ENCODE measurements at regions not wholly inside any gene's neighbourhood (a gene's known extent, or its start where the extent isn't known, plus 50 kb on each side); places are given as distances from the start of the nearest gene placed in this dataset.
"Not testable (repeated sequence)": the region's sequence is repeated elsewhere in the genome, so short reads cannot be mapped to it uniquely, and the experiment has no call there.

DNA sequence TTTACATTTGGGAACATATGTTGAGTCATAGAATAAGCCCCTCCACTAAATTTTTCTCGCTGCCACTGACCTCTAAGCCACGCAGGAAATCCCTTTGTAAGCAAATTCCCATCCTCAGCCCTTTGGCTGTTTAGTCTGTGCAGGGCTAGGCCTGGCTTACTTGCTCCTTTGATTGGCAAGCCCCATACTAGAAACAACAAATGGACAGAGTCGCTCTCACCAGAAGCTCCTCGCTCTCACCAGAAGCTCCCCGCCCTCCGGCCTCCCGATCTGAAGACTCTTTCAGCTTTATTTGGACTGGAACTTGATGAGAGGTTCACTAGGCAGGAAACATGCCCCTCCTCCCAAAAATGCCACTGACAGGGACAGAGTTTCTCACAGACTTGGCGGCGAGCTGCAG, 149.2 kb upstream of the EXOC2 start:
- DNase-seq, result no peak

DNA sequence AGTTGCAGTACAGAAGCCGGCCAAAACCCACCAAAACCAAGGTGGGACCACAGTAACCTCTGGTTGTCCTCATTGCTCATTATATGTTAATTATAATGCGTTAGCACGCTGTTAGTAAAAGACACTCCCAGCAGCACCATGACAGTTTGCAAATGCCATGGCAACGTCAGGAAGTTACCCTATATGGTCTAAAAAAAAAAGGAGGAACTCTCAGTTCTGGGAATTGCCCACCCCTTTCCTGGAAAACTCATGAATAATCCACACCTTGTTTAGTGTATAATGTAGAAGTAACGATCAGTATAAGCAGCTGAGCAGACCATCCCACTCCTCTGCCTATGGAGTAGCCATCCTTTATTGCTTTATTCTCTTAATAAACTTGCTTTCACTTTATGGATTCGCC, 148.6 kb upstream of the EXOC2 start:
- DNase-seq, result no peak

DNA sequence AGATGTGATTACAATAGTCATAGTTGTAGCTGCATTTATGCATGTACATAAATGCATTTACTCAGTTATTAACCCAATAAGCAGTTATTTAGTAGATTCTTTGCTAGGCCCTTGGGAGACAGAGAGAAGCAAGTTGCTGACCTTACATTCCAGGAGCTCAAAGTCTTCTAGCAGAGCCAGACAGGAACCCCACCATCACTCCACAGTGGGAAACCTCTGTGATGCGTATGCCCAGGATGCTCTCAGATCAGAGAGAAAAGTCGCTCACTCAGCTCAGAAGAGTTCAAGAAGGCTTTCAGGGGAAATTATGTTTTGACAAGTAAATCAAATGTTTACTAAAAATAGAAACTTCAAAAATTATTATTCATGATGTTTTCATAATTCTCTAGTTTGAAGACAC, 146.3 kb upstream of the EXOC2 start:
- no peak for DNase-seq

DNA sequence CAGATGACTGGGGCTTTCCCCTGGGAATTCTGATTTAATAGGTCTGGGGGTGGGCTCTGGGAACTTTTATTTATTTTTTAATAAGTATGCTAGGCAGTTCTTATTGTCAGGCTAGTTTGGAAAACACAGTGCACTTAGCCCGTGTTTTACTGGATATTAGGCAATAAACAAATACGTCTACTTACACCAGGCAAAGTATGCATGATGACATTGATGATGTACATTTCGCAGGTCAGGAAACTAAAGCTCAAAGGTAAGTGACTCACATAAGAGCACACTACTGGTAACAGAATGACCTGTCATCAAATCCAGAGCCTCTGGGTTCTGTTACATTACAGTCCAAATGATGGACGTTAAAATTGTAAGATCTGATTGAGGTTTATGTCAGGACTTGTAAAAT, 144.4 kb upstream of the EXOC2 start:
- DNase-seq, result no peak

DNA sequence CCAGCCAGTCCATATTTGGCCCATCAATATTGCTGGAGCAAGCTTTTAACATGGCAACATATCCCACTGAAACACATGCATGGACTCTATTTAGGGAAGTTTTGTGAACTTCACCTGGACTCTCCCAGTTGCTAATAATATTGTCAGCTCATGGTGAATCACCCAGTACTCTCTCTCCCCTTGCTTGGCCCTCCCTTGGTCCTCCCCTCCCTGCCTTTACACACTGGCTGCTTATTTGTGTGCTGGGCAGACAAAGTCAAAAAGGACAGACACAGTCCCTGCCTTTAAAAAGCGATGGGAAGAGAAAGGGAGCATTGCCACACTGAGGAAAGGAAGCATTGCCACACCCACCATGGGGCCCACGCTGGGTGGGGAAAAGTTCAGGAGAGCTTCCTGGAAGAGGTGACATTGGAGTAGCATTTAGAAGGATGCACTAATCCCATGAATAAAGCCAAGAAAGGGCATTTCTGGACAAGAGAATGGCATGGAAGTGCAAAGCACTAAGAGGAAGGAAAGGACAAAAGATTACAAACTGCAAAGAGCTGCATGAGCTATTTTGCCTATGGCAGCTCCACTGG, 143.4 kb upstream of the EXOC2 start:
- no peak for DNase-seq

DNA sequence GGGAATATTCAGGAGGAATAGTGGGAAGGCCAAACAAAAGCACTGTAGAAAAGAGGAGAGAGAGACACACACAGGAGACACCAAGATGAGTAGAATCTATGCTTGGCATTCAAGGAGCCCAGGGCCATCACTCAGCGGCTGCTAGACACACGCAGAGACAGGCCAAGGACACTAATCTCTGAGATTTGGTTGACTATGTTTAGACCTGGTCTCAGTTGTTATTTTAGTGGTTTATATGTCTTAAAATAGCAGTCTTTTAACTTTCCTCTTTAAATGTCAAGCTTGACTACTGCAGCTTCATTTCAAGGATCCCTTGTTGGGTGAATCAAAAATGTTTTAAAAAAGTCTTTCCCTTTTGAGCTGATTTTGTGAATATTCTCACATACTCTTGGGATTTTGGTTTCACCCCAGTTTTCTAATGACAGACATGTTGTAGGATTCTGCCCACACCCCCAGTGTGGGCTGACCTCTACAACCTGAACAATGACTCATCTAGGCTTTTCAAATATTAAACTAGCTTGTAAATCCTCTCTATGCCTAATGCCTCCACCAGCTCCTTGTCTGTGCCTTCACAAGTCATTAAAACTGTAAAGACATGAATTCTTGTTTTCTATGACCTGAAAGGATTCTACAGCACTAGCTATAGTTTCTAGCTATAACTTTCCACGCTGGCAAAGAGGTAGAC, 142.7 kb upstream of the EXOC2 start:
- no peak for DNase-seq

DNA sequence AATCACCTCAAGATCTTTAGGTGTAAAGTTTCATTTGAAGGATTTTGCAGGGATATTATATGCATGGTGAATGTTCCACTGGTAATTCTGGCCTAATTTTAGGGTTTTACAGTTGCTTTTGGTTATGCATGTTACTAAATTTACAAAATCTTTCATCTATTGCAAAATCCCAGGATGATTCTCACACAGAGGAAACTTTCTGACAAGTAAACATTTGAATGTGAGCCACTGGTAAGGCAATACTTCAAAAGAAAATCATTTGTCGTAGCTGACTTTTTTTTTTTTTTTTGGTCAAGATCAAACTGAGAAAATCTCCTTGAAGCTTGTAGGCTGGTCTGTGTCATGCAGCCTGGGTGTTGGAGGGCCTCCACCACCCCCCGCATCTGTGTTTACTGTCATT, 141.9 kb upstream of the EXOC2 start:
- no peak for DNase-seq

DNA sequence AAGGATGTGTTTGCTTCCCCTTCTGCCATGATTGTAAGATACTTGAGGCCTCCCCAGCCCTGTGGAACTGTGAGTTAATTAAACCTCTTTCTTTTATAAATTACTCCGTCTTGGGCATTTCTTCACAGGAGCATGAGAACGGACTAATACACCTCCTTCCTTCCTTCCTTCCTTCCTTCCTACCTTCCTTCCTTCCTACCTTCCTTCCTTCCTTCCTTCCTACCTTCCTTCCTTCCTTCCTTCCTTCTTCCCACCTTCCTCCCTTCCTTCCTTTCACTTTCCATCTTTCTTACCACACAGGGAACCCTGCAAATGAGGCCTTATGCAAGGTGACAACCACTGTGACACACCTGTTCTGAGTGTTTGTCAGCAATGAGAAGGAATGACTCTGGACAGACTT, 141.3 kb upstream of the EXOC2 start:
- no peak for DNase-seq

DNA sequence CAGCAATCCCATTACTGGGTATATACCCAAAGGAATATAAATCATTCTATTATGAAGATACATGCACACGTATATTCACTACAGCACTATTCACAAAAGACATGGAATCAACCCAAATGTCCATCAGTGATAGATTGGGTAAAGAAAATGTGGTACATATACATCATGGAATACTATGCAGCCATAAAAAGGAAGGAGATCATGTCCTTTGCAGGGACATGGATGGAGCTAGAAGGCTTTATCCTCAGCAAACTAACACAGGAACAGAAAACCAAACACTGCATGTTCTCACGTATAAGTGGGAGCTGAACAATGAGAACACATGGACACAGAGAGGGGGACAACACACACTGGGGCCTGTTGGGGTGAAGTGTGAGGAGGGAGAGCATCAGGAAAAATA, 139.9 kb upstream of the EXOC2 start:
- DNase-seq, result not testable (repeated sequence)

DNA sequence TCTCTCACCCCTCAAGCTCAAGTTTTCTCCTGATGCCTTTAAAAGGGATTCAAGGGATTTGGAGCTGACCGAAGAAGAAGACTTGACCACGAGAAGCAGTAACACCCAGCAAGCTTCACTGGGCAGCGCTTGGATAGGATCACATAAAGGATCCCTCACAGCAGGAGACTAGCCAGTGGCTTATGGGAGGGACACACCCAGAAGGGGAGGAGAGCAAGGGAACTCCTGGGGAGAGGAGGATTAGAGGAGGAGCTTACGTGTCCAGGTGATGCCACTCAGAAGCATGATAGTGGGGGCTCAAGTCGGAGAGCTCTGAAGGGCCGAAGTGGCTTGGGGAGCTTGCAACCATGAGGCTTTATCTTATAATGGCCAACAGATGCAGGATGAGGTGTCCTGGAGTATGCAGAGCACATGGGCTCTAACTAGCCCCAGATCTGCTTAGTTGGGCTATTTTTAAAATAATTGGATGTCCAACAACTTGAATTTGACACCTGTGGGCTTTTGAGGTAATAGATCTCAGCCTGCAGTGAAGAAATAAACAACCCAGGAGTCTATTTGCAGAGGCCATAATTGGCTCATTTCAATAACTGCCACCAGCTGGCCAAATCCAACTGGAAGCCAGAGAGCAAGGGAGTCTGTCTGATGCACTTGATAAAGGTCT, 137.9 kb upstream of the EXOC2 start:
- no peak for DNase-seq

DNA sequence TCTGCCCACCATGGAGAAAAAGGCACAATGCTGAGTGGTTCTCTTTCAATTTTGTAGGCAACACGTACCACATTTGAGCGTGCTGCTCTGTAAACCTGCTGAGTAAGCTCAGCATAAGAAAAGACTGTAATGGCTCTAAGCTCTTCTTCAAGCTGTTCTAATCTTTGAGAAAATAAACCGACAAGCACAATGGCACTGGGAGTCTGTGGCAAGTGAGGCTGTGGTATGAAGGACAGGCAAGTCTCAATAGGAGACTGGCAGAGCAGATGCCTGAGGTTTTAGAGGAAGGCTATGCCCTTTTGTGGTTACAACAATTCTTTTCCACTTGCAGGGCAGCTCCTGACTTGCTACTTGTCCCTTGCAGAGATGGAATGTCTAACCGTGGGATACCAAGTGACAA, 136.7 kb upstream of the EXOC2 start:
- no peak for DNase-seq

DNA sequence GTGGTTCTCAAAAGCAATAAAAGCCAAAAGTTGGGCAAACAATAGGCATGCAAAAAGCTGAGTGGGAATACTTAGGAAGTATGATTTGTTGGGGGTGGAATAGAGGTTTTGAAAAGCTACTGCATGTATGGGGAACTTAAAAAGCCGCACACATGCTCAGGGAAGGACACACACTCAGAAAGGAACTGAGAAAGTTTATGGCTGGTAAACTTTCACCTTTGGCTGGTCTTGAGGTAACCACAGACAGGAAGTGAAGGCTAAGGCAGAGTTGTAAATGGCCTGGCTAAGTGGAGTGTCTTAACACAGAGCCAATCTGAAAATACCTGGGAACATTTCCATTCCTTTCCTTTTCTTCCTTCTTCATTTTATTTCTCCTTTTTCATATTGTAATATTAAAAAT, 134.5 kb upstream of the EXOC2 start:
- DNase-seq, result no peak

DNA sequence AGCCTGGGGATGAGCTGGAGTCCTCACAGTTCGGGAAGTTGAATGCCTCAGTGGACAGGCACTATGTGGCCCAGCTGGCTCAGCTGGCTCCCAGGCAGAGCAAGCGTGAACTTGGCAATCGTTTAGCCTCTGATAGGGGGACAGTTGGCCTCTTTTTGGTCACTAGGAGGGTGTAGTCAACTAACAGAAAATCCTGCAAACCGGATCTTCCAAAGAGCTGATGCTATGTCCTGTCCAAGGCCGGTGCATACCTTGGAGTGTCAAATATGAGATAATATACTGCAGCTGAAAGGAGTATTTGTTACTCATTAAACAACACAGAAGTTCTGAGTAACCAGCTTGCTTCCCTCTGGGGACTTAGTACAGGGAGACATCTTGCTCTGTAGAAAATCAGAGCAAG, 126.2 kb upstream of the EXOC2 start:
- no peak for DNase-seq

DNA sequence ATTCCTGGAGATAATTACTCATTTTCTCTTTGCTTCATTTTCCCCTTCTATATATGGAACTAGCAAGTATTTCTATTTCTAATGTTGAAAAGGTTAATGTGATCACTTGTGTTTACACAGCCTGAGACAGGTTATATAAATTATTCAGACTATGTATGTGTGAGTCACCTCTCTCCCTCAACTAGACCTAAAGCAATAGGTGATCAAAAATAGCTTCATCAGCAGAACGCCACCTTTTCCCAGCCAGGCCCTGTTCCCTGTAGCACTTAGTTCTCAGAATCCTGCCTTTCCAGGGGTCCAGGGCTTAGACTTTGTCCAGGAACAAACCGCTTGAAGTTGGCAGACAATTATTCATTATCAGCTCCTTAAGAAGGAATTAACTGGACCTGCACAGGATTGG, 125.3 kb upstream of the EXOC2 start:
- DNase-seq, result no peak

DNA sequence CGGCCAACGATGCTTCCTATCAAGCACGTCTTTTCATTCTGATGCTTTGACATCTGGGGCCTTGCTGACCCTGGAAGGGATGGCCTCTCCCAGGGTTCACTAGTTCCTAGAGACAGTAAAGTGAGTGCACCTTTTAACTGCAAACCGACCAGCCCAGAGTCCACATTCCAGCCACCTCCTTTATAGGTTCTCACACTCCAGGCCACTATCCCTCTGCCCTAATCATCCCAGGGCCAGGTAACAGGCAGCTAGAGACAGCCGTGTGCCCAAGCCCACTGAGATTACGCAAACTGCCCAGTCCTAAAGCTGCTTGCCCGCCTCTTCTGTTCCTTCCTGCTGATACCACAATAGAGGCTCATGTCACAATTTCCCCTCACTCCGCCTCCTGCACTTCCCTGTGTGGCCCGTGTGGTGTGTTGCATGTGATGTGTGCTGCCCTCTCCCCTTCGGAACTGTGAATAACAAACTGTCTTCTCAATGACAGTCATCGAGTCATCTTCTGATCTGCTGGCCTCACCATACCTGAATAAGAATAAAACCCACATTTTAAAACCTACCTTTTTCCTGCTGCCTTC, 123.7 kb upstream of the EXOC2 start:
- DNase-seq, result no peak

DNA sequence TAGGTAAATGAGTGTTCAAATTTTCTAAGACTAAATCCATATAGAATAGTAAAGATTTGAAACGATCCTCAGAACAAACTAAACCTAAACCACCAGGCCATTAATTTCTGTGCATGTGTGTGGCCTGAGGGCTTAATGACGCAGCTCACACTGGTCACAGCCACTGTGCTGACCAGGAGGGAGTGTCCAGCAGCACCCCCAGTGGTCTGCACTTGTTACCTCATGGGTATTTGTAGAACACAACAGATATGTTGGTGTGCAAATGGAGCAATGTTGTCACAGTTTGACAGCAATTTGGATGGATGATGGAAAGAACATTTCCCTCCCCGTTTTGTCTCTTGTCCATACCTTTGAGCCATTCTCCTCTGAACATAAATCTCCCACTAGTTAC, 122.4 kb upstream of the EXOC2 start:
- no peak for DNase-seq

DNA sequence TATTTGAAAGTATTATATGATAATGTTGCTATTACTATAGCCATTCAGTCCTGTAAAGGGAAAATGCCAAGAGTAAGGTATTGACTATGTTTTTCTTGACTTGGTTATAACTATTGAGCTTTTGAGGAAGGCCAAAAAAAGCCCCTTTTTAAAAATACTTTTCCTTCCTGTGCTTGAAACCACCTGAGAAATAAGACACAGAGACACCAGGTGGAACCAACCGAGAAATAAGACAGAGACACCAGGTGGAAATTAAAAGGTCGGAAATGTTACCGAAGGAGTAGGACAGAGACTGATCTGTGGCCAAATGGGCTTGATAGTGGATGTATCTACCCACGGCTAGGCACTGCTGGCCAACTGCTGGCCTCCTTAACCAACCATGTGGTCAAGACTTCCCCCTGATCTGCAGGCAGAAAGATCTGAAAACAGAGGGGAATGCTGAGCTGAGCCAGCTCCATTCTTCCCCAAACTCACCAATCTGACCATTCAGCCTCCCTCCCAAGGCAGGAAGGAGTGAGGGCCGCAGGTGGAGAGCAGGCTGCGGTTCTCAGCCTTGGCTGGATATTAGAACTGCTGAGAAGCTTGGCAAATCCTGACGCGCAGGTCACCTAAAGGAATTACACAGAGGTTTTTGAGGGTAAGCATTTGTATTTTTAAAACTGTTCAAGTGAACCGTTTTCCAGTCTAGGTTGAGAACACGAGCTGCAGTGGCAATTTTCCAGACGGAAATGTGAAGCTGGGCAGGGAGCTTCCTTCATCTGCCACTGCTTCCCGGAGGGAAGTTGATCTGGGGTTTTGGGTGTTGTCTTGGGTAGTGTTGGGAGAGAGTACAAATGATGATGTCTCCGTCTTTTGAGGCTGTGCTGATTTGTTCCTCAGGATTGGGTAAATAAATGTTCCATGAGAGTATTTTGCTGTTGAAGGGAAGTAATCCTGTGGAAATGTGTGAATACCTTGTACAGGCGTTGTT, 121.7 kb upstream of the EXOC2 start:
- no peak for DNase-seq

DNA sequence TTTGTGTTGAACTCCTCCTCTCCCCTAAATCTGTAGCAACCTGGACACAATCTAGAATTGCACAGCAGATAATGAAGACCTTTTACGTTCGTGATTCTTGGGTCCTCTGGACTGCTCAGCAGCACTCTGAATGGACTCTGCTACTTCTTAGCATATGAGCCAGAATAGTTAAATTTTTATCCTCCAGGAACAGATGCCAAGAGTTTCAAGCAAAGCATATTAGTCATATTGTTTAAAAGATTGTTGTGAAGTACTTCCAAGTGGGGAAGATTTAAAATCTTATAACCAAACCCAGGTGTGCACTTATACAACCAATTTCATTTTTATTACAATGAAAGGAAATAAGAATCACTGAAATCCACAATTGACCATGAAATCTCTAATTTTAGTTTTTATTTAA, 118.9 kb upstream of the EXOC2 start:
- DNase-seq, result peak; percentile 47

DNA sequence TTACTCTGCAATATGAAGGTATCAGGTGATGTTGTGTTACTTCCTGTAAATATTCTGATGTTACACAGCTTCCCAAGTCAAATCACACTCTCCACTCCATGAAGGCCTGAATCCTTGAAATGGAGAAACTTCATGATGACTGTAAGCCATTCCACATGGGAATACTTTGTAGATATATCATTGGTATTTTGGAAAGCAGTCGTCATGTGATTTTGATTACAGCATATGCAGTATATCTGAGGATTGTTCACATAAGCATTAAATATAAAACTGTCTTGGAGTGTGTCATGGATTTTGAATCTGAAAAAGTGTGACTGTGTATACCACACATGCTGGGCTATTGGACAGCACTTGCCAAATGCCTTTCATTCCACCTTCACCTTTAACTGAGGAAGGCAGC, 118.3 kb upstream of the EXOC2 start:
- peak; percentile 46 for DNase-seq

DNA sequence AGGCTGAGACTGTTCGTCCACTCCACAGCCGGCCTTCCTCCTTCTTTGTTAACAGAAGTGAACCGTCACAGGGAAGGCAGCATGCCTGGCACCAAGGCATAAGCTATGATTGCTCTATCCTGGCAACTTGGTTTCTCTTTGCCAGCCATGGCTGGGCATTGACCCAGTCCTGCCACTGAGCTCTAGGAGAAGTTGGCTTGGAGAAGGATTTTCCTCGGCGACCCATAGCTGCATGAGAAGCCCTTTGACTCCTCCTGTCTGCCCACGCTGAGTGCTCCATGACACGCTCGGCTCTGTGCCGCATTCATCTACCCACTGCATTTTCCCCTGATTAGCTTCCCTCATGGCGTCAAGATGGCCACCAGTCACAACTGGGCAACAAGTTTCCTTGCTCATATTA, 111.8 kb upstream of the EXOC2 start:
- no peak for DNase-seq

DNA sequence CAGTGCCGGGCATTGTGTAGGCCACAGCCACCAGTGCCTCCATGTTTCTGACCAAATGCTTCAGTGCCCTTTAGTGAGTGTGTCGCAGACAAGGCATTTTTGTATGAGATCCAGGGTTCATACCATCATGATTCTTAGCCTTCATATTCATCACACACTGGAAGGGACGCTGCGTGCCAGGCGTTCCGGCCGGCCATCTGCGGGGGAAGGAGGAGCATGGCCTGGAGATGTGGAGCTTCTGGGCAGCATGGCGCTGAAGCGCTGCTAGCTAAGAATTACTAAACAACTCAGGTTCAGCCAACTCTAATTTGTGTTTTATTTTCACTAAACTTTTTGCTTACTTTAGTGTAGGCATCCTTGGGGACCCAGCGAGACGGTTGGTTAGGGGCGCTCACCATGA, 111.4 kb upstream of the EXOC2 start:
- no peak for DNase-seq

DNA sequence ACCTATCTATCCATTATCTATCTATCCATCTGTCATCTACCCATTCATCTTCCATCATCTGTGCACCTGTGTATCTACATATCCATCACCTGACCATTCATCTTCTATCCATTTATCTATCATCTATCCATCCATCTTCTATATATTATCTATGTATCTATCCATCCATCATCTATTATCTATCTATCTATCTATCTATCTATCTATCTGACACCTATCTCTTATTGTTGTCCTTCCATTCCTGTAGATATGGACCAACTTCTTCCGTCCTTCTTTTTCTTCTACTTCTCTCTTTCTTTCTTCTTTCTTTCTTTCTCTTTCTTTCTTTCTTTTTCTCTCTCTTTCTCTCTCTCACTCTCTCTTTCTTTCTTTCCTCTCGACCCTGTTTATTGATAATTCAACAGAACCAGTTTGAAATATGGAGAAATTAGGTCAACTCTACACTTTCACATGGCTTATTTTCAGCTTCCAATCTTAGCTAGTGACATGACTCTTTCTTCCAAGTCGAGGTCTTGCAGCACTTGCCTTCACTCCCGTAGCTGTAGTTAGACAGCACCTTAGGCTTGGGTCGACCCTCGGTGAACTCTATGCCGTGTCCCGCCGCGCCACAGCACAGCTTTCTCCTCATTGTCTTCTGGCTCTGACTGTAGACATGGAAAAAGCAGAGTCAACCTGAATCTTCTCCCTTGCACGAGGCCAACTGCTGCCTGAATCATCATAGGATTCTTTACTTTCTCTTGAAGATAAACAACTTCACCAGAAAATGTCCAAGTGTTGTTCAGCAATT, 110.4 kb upstream of the EXOC2 start:
- DNase-seq, result no peak
